H1 (cell line): ENCODE measurements at regions not wholly inside any gene's neighbourhood (a gene's known extent, or its start where the extent isn't known, plus 50 kb on each side); places are given as distances from the start of the nearest gene placed in this dataset.

Source experiments
- CTCF ChIA-PET: fragments of 300-600 bp; sonication (Branson Sonifier 250); formaldehyde crosslinking; loops from one replicate; lab custom pipeline; 2021; ENCODE audit not compliant: partially characterized antibody; lab: Charles Lee
- POLR2A ChIA-PET: fragments of 300-600 bp; sonication (Branson Sonifier 250); formaldehyde crosslinking; loops from one replicate; lab custom pipeline; 2021; ENCODE audit warnings: inconsistent platforms; ENCODE audit not compliant: partially characterized antibody; lab: Charles Lee
- DNase-seq, 2 experiments: peaks; one replicate each; pipeline versions ENCODE4 v3.0.0 to v3.0.0-alpha.2; 2010 to 2022; ENCODE audit warnings: low spot score in 2 of 2, low read depth in 1 of 2, mixed read lengths in 1 of 2
- FAIRE-seq: peaks from 2 replicates; lab custom pipeline; 2011; peaks lifted over from hg19 to GRCh38; lab: Jason Lieb, UNC
- H2AFZ ChIP-seq: 2 replicates; pipeline ENCODE4 v1.8.1; 2012; ENCODE audit warnings: low read length, inconsistent platforms
- H2AK5ac ChIP-seq: 2 replicates; pipeline ENCODE4 v1.6.1; 2013; ENCODE audit warnings: low read depth, low read length
- H2BK120ac ChIP-seq: replicated peaks from 2 replicates; pipeline ENCODE3; 2013; ENCODE audit warnings: low read depth, low read length, inconsistent platforms
- H2BK12ac ChIP-seq: 2 replicates; pipeline ENCODE4 v1.6.1; 2013; ENCODE audit warnings: low read depth, low read length
- H2BK15ac ChIP-seq: 2 replicates; pipeline ENCODE4 v1.6.1; 2013; ENCODE audit warnings: low read length
- H2BK20ac ChIP-seq: 2 replicates; pipeline ENCODE4 v1.6.1; 2013; ENCODE audit warnings: low read length
- H2BK5ac ChIP-seq: 2 replicates; pipeline ENCODE4 v1.6.1; 2013; ENCODE audit warnings: low read depth, low read length
- H3K14ac ChIP-seq: 2 replicates; pipeline ENCODE4 v1.6.1; 2013; ENCODE audit warnings: inconsistent platforms; ENCODE audit not compliant: insufficient read length
- H3K18ac ChIP-seq: 2 replicates; pipeline ENCODE4 v1.6.1; 2013; ENCODE audit warnings: low read length; ENCODE audit errors: extremely low read depth
- H3K23ac ChIP-seq: 2 replicates; pipeline ENCODE4 v1.6.1; 2013; ENCODE audit warnings: inconsistent platforms; ENCODE audit not compliant: insufficient read length
- H3K23me2 ChIP-seq: 2 replicates; pipeline ENCODE4 v1.6.1; 2013; ENCODE audit warnings: low read depth, low read length
- H3K27ac ChIP-seq: 2 replicates; pipeline ENCODE4 v1.6.1; 2011; ENCODE audit warnings: low read depth, low read length, inconsistent platforms
- H3K27me3 ChIP-seq, 4 experiments: replicated peaks in 1 of 4; 1 replicate in 1 of 4; 2 replicates in 3 of 4; pipeline versions ENCODE4 v1.6.1 to v1.8.1; 2011 to 2013; ENCODE audit warnings: low read length in 3 of 4, mild to moderate bottlenecking in 3 of 4, inconsistent platforms in 2 of 4, mixed read lengths in 2 of 4, moderate library complexity in 1 of 4; ENCODE audit not compliant: control insufficient read depth in 3 of 4, insufficient read depth in 3 of 4; ENCODE audit errors: extremely low read depth in 1 of 4
- H3K36me3 ChIP-seq, 4 experiments: 2 replicates each; pipeline versions ENCODE4 v1.6.1 to v1.8.1; 2011 to 2013; ENCODE audit warnings: mild to moderate bottlenecking in 4 of 4, low read length in 3 of 4, moderate library complexity in 2 of 4, control low read depth in 1 of 4, inconsistent platforms in 1 of 4; ENCODE audit not compliant: insufficient read depth in 4 of 4, control insufficient read depth in 2 of 4
- H3K4ac ChIP-seq: replicated peaks from 2 replicates; pipeline ENCODE3; 2013; ENCODE audit warnings: low read length, low read depth, mixed read lengths, inconsistent platforms; ENCODE audit not compliant: insufficient read length
- H3K4me1 ChIP-seq, 4 experiments: replicated peaks in 1 of 4; 1 replicate in 1 of 4; 2 replicates in 3 of 4; pipeline versions ENCODE4 v1.6.1 to v1.8.1; 2011 to 2013; ENCODE audit warnings: low read length in 3 of 4, inconsistent platforms in 2 of 4, mixed read lengths in 1 of 4; ENCODE audit not compliant: insufficient read depth in 4 of 4, control insufficient read depth in 3 of 4
- H3K4me2 ChIP-seq, 2 experiments: 2 replicates each; pipeline versions ENCODE4 v1.6.1 to v1.8.1; 2011 to 2013; ENCODE audit warnings: low read depth in 2 of 2, low read length in 2 of 2, control low read depth in 1 of 2, inconsistent platforms in 1 of 2, mild to moderate bottlenecking in 1 of 2; ENCODE audit not compliant: insufficient read depth in 1 of 2
- H3K4me3 ChIP-seq, 4 experiments: fragments of 200-600, 300-600 bp in 1 of 4; sonication (generic), shearing (Covaris generic), sonication (Bioruptor Twin) in 1 of 4; 2 replicates each; pipeline versions ENCODE4 v1.5.1 to v1.8.1; 2011 to 2016; ENCODE audit warnings: low read length in 4 of 4, low read depth in 3 of 4, control low read depth in 2 of 4, inconsistent platforms in 2 of 4, mild to moderate bottlenecking in 2 of 4, mixed read lengths in 1 of 4, moderate library complexity in 1 of 4; ENCODE audit not compliant: insufficient read depth in 2 of 4; ENCODE audit errors: extremely low read depth in 1 of 4
- H3K56ac ChIP-seq: replicated peaks from 2 replicates; pipeline ENCODE3; 2013; ENCODE audit warnings: low read depth, mild to moderate bottlenecking, mixed read lengths, low read length, inconsistent platforms; ENCODE audit not compliant: insufficient read length
- H3K79me1 ChIP-seq: 2 replicates; pipeline ENCODE4 v1.6.1; 2013; ENCODE audit warnings: low read depth, low read length, control low read depth
- H3K79me2 ChIP-seq, 2 experiments: 2 replicates each; pipeline versions ENCODE4 v1.6.1 to v1.8.1; 2012 to 2013; ENCODE audit warnings: low read length in 2 of 2, mild to moderate bottlenecking in 2 of 2, inconsistent platforms in 1 of 2; ENCODE audit not compliant: insufficient read depth in 2 of 2, control insufficient read depth in 1 of 2
- H3K9ac ChIP-seq, 4 experiments: replicated peaks in 1 of 4; 1 replicate in 1 of 4; 2 replicates in 3 of 4; pipeline versions ENCODE4 v1.6.1 to v1.8.1; 2011 to 2013; ENCODE audit warnings: low read depth in 3 of 4, low read length in 3 of 4, control low read depth in 2 of 4, mild to moderate bottlenecking in 2 of 4, moderate library complexity in 2 of 4, inconsistent platforms in 1 of 4; ENCODE audit errors: extremely low read depth in 1 of 4
- H3K9me3 ChIP-seq, 2 experiments: 2 replicates each; pipeline versions ENCODE4 v1.6.1 to v1.8.1; 2012 to 2013; ENCODE audit warnings: mild to moderate bottlenecking in 2 of 2, moderate library complexity in 2 of 2, control low read depth in 1 of 2, inconsistent platforms in 1 of 2, low read depth in 1 of 2, low read length in 1 of 2, mixed read lengths in 1 of 2; ENCODE audit not compliant: insufficient read depth in 2 of 2
- H4K20me1 ChIP-seq, 2 experiments: replicated peaks in 1 of 2; 2 replicates each; pipeline versions ENCODE3 to v1.8.1; 2011 to 2013; ENCODE audit warnings: inconsistent platforms in 2 of 2, low read length in 2 of 2, mild to moderate bottlenecking in 1 of 2; ENCODE audit not compliant: insufficient read depth in 2 of 2, control insufficient read depth in 1 of 2
- H4K5ac ChIP-seq: 2 replicates; pipeline ENCODE4 v1.6.1; 2013; ENCODE audit warnings: low read length, low read depth, mixed read lengths, inconsistent platforms; ENCODE audit not compliant: insufficient read length
- H4K8ac ChIP-seq: 2 replicates; pipeline ENCODE4 v1.8.0; 2013; ENCODE audit warnings: mild to moderate bottlenecking, moderate library complexity, low read length, inconsistent platforms; ENCODE audit not compliant: insufficient read depth; ENCODE audit errors: extremely low read depth
- H4K91ac ChIP-seq: replicated peaks from 2 replicates; pipeline ENCODE3; 2013; ENCODE audit warnings: low read length, mixed read lengths, inconsistent platforms; ENCODE audit not compliant: insufficient read length
- BACH1 ChIP-seq: IDR thresholded peaks from 2 replicates; pipeline ENCODE4 v1.6.1; 2012; ENCODE audit warnings: low read length, improper control_type of control experiment
- CHD1 ChIP-seq: IDR thresholded peaks from 2 replicates; pipeline ENCODE4 v1.6.1; 2012; ENCODE audit warnings: low read depth, low read length, improper control_type of control experiment
- MAFK ChIP-seq: IDR thresholded peaks from 2 replicates; pipeline ENCODE4 v1.6.1; 2012; ENCODE audit warnings: low read depth, mild to moderate bottlenecking, improper control_type of control experiment, low read length
- NANOG ChIP-seq: IDR thresholded peaks from 2 replicates; pipeline ENCODE4 v1.6.1; 2011; ENCODE audit warnings: low read length, low read depth, mild to moderate bottlenecking, inconsistent platforms; ENCODE audit not compliant: insufficient read depth, poor library complexity, severe bottlenecking
- POLR2AphosphoS5 ChIP-seq: IDR thresholded peaks from 2 replicates; pipeline ENCODE4 v1.6.1; 2011; ENCODE audit warnings: low read depth, low read length
- SIRT6 ChIP-seq: IDR thresholded peaks from one replicate; pipeline ENCODE4 v1.7.1; 2012; ENCODE audit warnings: low read length, inconsistent platforms
- TEAD4 ChIP-seq: IDR thresholded peaks from 2 replicates; pipeline ENCODE4 v1.6.1; 2012; ENCODE audit warnings: low read depth, low read length, inconsistent platforms, mixed read lengths
- WGBS, 2 experiments: shearing (Covaris generic) in 1 of 2; methylation state at CpG; one replicate each; pipeline versions ENCODE4 v1.1.6 to v1.1.7; 2013 to 2015; ENCODE audit warnings: low lambda C conversion rate in 2 of 2, mixed read lengths in 2 of 2, inconsistent platforms in 1 of 2, low coverage in 1 of 2, missing lambda C conversion rate in 1 of 2; ENCODE audit not compliant: insufficient replicate concordance in 2 of 2, insufficient coverage in 1 of 2, insufficient read length in 1 of 2; ENCODE audit errors: extremely low coverage in 1 of 2, missing lambda C conversion rate in 1 of 2; 5-methylcytosine and 5-hydroxymethylcytosine counted together
- TF ChIP-seq, protein P1 (sequence below): IDR thresholded peaks from 2 replicates; pipeline ENCODE4 v1.6.1; 2012; ENCODE audit warnings: low read length, inconsistent platforms

DNA sequence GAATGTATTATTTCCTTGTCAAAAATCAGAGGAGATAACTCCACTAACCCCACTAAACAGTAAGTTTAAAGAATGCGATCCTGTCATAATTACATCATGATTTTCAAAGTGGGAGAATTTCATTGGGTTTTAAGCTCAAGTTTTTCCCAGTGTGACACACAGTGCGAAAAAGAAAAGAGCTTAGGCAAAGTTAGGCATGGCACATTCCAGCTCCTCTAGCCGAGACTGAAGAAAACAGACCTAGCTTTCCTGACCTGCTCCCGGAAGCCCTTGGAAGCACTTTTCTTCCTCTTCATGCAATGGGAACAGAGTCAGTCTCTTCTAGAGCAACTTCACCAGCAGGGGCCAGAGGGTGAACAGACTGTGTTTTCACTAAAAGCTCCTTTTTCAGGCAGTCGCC lies 76.6 kb upstream of the AKIP1 start:
- no peak overlapping the region for H3K18ac ChIP-seq
- no peak overlapping the region for H4K5ac ChIP-seq
- H4K20me1 ChIP-seq, result no peaks in the 10 kb centered on the region
- FAIRE-seq, result peak; percentile 19
- WGBS, 2 experiments, result 82% methylated on average over 5 of the region's 5 CpGs; no CpG with 5 or more reads in 1 of the 2 experiments
- 0 out of 7 replicates have a peak overlapping the region, but pooled peaks of 1 of the 4 experiments have one; percentile 32 for H3K9ac ChIP-seq
- no peak overlapping the region for H2BK15ac ChIP-seq
- no peak for DNase-seq
- no peak overlapping the region for H3K4me2 ChIP-seq
- H2BK20ac ChIP-seq, result no peak overlapping the region
- H3K4me3 ChIP-seq, result no peak overlapping the region
- H3K27ac ChIP-seq, result no peak overlapping the region
- H2AK5ac ChIP-seq, result no peak overlapping the region
- H4K8ac ChIP-seq, result no peak overlapping the region
- no peak overlapping the region for H4K91ac ChIP-seq
- no peak overlapping the region for H2BK12ac ChIP-seq
- H3K9me3 ChIP-seq, result no peaks in the 10 kb centered on the region
- no peak overlapping the region for H3K4ac ChIP-seq
- no peak overlapping the region for H2BK5ac ChIP-seq
- H3K4me1 ChIP-seq, result peaks cover 8 to 28% (median 17%) of the 10 kb centered on the region in 4 experiments
- no peaks in the 10 kb centered on the region for H3K79me2 ChIP-seq
- no peaks in the 10 kb centered on the region for H3K23me2 ChIP-seq
- no peak overlapping the region for H3K14ac ChIP-seq
- no peak overlapping the region for H3K56ac ChIP-seq
- CTCF ChIA-PET, result interaction anchor here (0.7 to 4.8 kb wide), 10 partner anchors 12 to 162 kb away, joined by 3 to 28 read pairs (median 3); partner anchors contain the start of genes RPL27A and TRIM66
- POLR2A ChIA-PET, result interaction anchor here (0.6 to 1.5 kb wide), 3 partner anchors 8 to 145 kb away, joined by 3 to 7 read pairs (median 3); no protein-coding TSS in a partner anchor
- H2BK120ac ChIP-seq, result no peak overlapping the region
- no peak overlapping the region for H2AFZ ChIP-seq
- H3K79me1 ChIP-seq, result no peaks in the 10 kb centered on the region
- no peaks in the 10 kb centered on the region for H3K27me3 ChIP-seq
- H3K36me3 ChIP-seq, result no peaks in the 10 kb centered on the region
- no peak overlapping the region for H3K23ac ChIP-seq
- TF ChIP-seq TEAD4 (no peak), POLR2AphosphoS5 (no peak), MAFK (no peak), BACH1 (no peak), CHD1 (no peak), NANOG (no peak), SIRT6 (no peak)
- TF ChIP-seq, protein P1, sequence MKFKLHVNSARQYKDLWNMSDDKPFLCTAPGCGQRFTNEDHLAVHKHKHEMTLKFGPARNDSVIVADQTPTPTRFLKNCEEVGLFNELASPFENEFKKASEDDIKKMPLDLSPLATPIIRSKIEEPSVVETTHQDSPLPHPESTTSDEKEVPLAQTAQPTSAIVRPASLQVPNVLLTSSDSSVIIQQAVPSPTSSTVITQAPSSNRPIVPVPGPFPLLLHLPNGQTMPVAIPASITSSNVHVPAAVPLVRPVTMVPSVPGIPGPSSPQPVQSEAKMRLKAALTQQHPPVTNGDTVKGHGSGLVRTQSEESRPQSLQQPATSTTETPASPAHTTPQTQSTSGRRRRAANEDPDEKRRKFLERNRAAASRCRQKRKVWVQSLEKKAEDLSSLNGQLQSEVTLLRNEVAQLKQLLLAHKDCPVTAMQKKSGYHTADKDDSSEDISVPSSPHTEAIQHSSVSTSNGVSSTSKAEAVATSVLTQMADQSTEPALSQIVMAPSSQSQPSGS, result no peak
